ENCODE measurements at regions not wholly inside any gene's neighbourhood (a gene's known extent, or its start where the extent isn't known, plus 50 kb on each side); places are given as distances from the start of the nearest gene placed in this dataset.

DNA sequence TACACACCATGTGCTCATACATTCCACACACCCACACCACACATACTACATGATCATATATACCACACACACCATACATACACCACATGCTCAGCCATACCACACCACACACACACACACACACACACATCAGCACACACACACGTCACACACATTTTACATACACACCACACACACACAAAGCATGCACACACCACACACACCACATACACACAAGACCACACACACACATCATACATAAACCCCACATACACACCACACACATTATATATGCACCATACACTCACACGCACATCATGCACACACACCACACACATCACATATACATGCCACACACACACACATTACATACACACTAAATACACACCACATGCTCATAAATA, 124.5 kb upstream of the ERG start:
- H3K4me3 ChIP-seq (ENCODE audit: low read depth in 1 of 2, low read length in 2 of 2) = no peak overlapping the region
- H3K27ac ChIP-seq (ENCODE audit: low read length) = no peak overlapping the region
- H3K27me3 ChIP-seq (ENCODE audit: insufficient read depth, low read length, poor library complexity) = no peaks in the 10 kb centered on the region
- ATAC-seq (ENCODE audit: insufficient read depth, low read depth) (no peak), DNase-seq (no peak)
- no peaks in the 10 kb centered on the region for H3K4me1 ChIP-seq (ENCODE audit: insufficient read depth, low read length)
- no peaks in the 10 kb centered on the region for H4K20me1 ChIP-seq (ENCODE audit: insufficient read depth, low read length)
- H3K79me2 ChIP-seq (ENCODE audit: insufficient read depth, low read length) = no peaks in the 10 kb centered on the region
- H2AFZ ChIP-seq (ENCODE audit: low read depth, low read length) = no peak overlapping the region
- TF ChIP-seq, protein P1, sequence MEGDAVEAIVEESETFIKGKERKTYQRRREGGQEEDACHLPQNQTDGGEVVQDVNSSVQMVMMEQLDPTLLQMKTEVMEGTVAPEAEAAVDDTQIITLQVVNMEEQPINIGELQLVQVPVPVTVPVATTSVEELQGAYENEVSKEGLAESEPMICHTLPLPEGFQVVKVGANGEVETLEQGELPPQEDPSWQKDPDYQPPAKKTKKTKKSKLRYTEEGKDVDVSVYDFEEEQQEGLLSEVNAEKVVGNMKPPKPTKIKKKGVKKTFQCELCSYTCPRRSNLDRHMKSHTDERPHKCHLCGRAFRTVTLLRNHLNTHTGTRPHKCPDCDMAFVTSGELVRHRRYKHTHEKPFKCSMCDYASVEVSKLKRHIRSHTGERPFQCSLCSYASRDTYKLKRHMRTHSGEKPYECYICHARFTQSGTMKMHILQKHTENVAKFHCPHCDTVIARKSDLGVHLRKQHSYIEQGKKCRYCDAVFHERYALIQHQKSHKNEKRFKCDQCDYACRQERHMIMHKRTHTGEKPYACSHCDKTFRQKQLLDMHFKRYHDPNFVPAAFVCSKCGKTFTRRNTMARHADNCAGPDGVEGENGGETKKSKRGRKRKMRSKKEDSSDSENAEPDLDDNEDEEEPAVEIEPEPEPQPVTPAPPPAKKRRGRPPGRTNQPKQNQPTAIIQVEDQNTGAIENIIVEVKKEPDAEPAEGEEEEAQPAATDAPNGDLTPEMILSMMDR (IDR thresholded peaks at IDR 0.05; ENCODE audit: borderline replicate concordance, extremely low read depth, low read length, poor library complexity, severe bottlenecking) = no peak
- no peak for TF ChIP-seq EZH2 (IDR thresholded peaks at IDR 0.05; ENCODE audit: borderline replicate concordance, low read depth, low read length, severe bottlenecking)
- H3K4me2 ChIP-seq (ENCODE audit: insufficient read depth, low read length) = no peak overlapping the region
- no peak overlapping the region for H3K9ac ChIP-seq (ENCODE audit: low read depth, low read length)
- H3K36me3 ChIP-seq (ENCODE audit: insufficient read depth, low read length) = no peaks in the 10 kb centered on the region
- no peaks in the 10 kb centered on the region for H3K9me3 ChIP-seq (ENCODE audit: insufficient read depth, low read length, severe bottlenecking)

GRCh38 chr21:38623552-38623951, 125.3 kb upstream of the ERG start:
- H3K9me3 ChIP-seq (ENCODE audit: insufficient read depth, low read length, severe bottlenecking) = no peaks in the 10 kb centered on the region
- no peaks in the 10 kb centered on the region for H3K36me3 ChIP-seq (ENCODE audit: insufficient read depth, low read length)
- no peaks in the 10 kb centered on the region for H3K79me2 ChIP-seq (ENCODE audit: insufficient read depth, low read length)
- no peaks in the 10 kb centered on the region for H4K20me1 ChIP-seq (ENCODE audit: insufficient read depth, low read length)
- no peak for DNase-seq
- no peak overlapping the region for H3K27ac ChIP-seq (ENCODE audit: low read length)
- H3K4me1 ChIP-seq (ENCODE audit: insufficient read depth, low read length) = no peaks in the 10 kb centered on the region
- peaks cover 5% of the 10 kb centered on the region for H3K27me3 ChIP-seq (ENCODE audit: insufficient read depth, low read length, poor library complexity)
- TF ChIP-seq, protein P1 (IDR thresholded peaks at IDR 0.05; ENCODE audit: borderline replicate concordance, extremely low read depth, low read length, poor library complexity, severe bottlenecking) = no peak
- no peak for TF ChIP-seq EZH2 (IDR thresholded peaks at IDR 0.05; ENCODE audit: borderline replicate concordance, low read depth, low read length, severe bottlenecking)
- no peak for ATAC-seq (ENCODE audit: insufficient read depth, low read depth)
- no peak overlapping the region for H3K4me3 ChIP-seq (ENCODE audit: low read depth in 1 of 2, low read length in 2 of 2)
- H3K9ac ChIP-seq (ENCODE audit: low read depth, low read length) = no peak overlapping the region
- H2AFZ ChIP-seq (ENCODE audit: low read depth, low read length) = no peak overlapping the region
- no peak overlapping the region for H3K4me2 ChIP-seq (ENCODE audit: insufficient read depth, low read length)

GRCh38 chr21:38625000-38625399, 126.7 kb upstream of the ERG start:
- Histone ChIP-seq H3K4me2 (ENCODE audit: insufficient read depth, low read length) (no peak overlapping the region), H3K4me3 (ENCODE audit: low read depth in 1 of 2, low read length in 2 of 2) (no peak overlapping the region), H3K9me3 (ENCODE audit: insufficient read depth, low read length, severe bottlenecking) (no peaks in the 10 kb centered on the region), H3K27me3 (ENCODE audit: insufficient read depth, low read length, poor library complexity) (peaks cover 6% of the 10 kb centered on the region), H2AFZ (ENCODE audit: low read depth, low read length) (no peak overlapping the region), H3K27ac (ENCODE audit: low read length) (no peak overlapping the region), H4K20me1 (ENCODE audit: insufficient read depth, low read length) (no peaks in the 10 kb centered on the region), H3K4me1 (ENCODE audit: insufficient read depth, low read length) (no peaks in the 10 kb centered on the region), H3K9ac (ENCODE audit: low read depth, low read length) (no peak overlapping the region), H3K79me2 (ENCODE audit: insufficient read depth, low read length) (no peaks in the 10 kb centered on the region), H3K36me3 (ENCODE audit: insufficient read depth, low read length) (no peaks in the 10 kb centered on the region)
- DNase-seq (no peak), ATAC-seq (ENCODE audit: insufficient read depth, low read depth) (no peak)
- TF ChIP-seq, protein P1 (IDR thresholded peaks at IDR 0.05; ENCODE audit: borderline replicate concordance, extremely low read depth, low read length, poor library complexity, severe bottlenecking) = no peak
- no peak for TF ChIP-seq EZH2 (IDR thresholded peaks at IDR 0.05; ENCODE audit: borderline replicate concordance, low read depth, low read length, severe bottlenecking)

- H3K27me3 ChIP-seq (ENCODE audit: insufficient read depth, low read length, poor library complexity) = peaks cover 6% of the 10 kb centered on the region
- TF ChIP-seq, protein P1 (IDR thresholded peaks at IDR 0.05; ENCODE audit: borderline replicate concordance, extremely low read depth, low read length, poor library complexity, severe bottlenecking) = no peak
- no peak for TF ChIP-seq EZH2 (IDR thresholded peaks at IDR 0.05; ENCODE audit: borderline replicate concordance, low read depth, low read length, severe bottlenecking)
- H3K4me2 ChIP-seq (ENCODE audit: insufficient read depth, low read length) = no peak overlapping the region
- no peaks in the 10 kb centered on the region for H3K9me3 ChIP-seq (ENCODE audit: insufficient read depth, low read length, severe bottlenecking)
- no peak overlapping the region for H3K4me3 ChIP-seq (ENCODE audit: low read depth in 1 of 2, low read length in 2 of 2)
- H3K36me3 ChIP-seq (ENCODE audit: insufficient read depth, low read length) = no peaks in the 10 kb centered on the region
- no peaks in the 10 kb centered on the region for H3K79me2 ChIP-seq (ENCODE audit: insufficient read depth, low read length)
- no peaks in the 10 kb centered on the region for H3K4me1 ChIP-seq (ENCODE audit: insufficient read depth, low read length)
- H2AFZ ChIP-seq (ENCODE audit: low read depth, low read length) = no peak overlapping the region
- ATAC-seq (ENCODE audit: insufficient read depth, low read depth) (no peak), DNase-seq (no peak)
- no peak overlapping the region for H3K27ac ChIP-seq (ENCODE audit: low read length)
- H3K9ac ChIP-seq (ENCODE audit: low read depth, low read length) = no peak overlapping the region
- H4K20me1 ChIP-seq (ENCODE audit: insufficient read depth, low read length) = no peaks in the 10 kb centered on the region
Measured at GRCh38 chr21:38626306-38626705, 128.0 kb upstream of the ERG start.

Data from DND-41 (cell line).